ENCODE measurements at regions not wholly inside any gene's neighbourhood (a gene's known extent, or its start where the extent isn't known, plus 50 kb on each side); places are given as distances from the start of the nearest gene placed in this dataset.

- TF ChIP-seq ZNF70 (CRISPR knock-in tag; IDR thresholded peaks at IDR 0.05) (no peak), CSRNP3 (CRISPR knock-in tag; IDR thresholded peaks at IDR 0.05) (no peak), ZFP30 (CRISPR knock-in tag; IDR thresholded peaks at IDR 0.05) (no peak)
- ATAC-seq = no peak
Observed at GRCh38 chr4:35520059-35520458, 724.3 kb downstream of the ARAP2 start.

GRCh38 chr4:35521682-35522081 is 722.6 kb downstream of the ARAP2 start:
- no peak for ATAC-seq

More at GRCh38 chr4:35521682-35522081, 722.6 kb downstream of the ARAP2 start:
- TF ChIP-seq PPARA (CRISPR knock-in tag; IDR thresholded peaks at IDR 0.05; ENCODE audit: borderline replicate concordance) (no peak), OSR1 (CRISPR knock-in tag; IDR thresholded peaks at IDR 0.05) (no peak), POU6F1 (CRISPR knock-in tag; IDR thresholded peaks at IDR 0.05; ENCODE audit: borderline replicate concordance, low read depth) (no peak), ZC3H10 (CRISPR knock-in tag; IDR thresholded peaks at IDR 0.05) (no peak), ARNTL (CRISPR knock-in tag; IDR thresholded peaks at IDR 0.05; ENCODE audit: borderline replicate concordance, low read depth) (no peak), TSHZ2 (CRISPR knock-in tag; IDR thresholded peaks at IDR 0.05) (no peak), CREB5 (CRISPR knock-in tag; IDR thresholded peaks at IDR 0.05; ENCODE audit: low read depth) (no peak), BACH2 (CRISPR knock-in tag; IDR thresholded peaks at IDR 0.05; ENCODE audit: borderline replicate concordance) (no peak), ZNF70 (CRISPR knock-in tag; IDR thresholded peaks at IDR 0.05) (no peak), TOX (CRISPR knock-in tag; IDR thresholded peaks at IDR 0.05; ENCODE audit: borderline replicate concordance) (no peak), CSRNP3 (CRISPR knock-in tag; IDR thresholded peaks at IDR 0.05) (no peak), PATZ1 (CRISPR knock-in tag; IDR thresholded peaks at IDR 0.05; ENCODE audit: borderline replicate concordance) (no peak), RARB (CRISPR knock-in tag; IDR thresholded peaks at IDR 0.05) (no peak), CSDC2 (CRISPR knock-in tag; IDR thresholded peaks at IDR 0.05) (no peak), ZNF8 (CRISPR knock-in tag; IDR thresholded peaks at IDR 0.05) (no peak), TCF4 (CRISPR knock-in tag; IDR thresholded peaks at IDR 0.05; ENCODE audit: borderline replicate concordance) (no peak), GLIS3 (CRISPR knock-in tag; IDR thresholded peaks at IDR 0.05) (no peak)

Data from SK-N-SH treated with all-trans-retinoic acid at 6 μM for 48 hours (cell line).